ENCODE measurements at regions not wholly inside any gene's neighbourhood (a gene's known extent, or its start where the extent isn't known, plus 50 kb on each side); places are given as distances from the start of the nearest gene placed in this dataset.

DNA sequence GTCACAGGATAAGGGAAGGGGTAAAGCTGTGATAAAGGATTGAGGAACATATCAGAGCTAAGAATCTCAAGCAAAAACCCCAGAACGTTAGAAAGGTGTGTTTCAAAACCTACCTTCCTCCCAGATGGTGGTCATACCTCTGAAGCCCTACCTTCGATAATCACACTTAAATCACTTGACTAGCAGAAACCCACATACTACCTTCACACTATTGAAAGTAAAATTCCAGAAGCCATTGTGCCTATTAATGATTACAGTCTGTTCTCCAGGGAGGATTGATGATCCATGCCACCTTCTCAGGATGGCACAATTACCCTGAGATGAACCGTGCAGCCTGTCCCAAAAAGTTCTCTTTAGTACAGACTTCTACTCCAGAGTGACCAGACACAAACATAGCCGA, 72.3 kb upstream of the SOX4 start:
- TF ChIP-seq, protein P1, sequence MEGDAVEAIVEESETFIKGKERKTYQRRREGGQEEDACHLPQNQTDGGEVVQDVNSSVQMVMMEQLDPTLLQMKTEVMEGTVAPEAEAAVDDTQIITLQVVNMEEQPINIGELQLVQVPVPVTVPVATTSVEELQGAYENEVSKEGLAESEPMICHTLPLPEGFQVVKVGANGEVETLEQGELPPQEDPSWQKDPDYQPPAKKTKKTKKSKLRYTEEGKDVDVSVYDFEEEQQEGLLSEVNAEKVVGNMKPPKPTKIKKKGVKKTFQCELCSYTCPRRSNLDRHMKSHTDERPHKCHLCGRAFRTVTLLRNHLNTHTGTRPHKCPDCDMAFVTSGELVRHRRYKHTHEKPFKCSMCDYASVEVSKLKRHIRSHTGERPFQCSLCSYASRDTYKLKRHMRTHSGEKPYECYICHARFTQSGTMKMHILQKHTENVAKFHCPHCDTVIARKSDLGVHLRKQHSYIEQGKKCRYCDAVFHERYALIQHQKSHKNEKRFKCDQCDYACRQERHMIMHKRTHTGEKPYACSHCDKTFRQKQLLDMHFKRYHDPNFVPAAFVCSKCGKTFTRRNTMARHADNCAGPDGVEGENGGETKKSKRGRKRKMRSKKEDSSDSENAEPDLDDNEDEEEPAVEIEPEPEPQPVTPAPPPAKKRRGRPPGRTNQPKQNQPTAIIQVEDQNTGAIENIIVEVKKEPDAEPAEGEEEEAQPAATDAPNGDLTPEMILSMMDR (IDR thresholded peaks at IDR 0.05; ENCODE audit: low read length) = no peak
- no peak for TF ChIP-seq EZH2 (IDR thresholded peaks at IDR 0.05; ENCODE audit: borderline replicate concordance, low read length)

Measured in OCI-LY1 (cell line).